A673 (cell line): ENCODE measurements at regions not wholly inside any gene's neighbourhood (a gene's known extent, or its start where the extent isn't known, plus 50 kb on each side); places are given as distances from the start of the nearest gene placed in this dataset.

Source experiments
- BruUV-seq: library from RNA; stranded (reverse); fragments of 400-500 nt; replicated peaks from 2 replicates; lab custom pipeline; 2021; lab: Mats Ljungman, UMichigan
- CTCF ChIA-PET: fragments of 300-600 bp; sonication (Branson Sonifier 250); formaldehyde crosslinking; loops from one replicate; lab custom pipeline; 2022; ENCODE audit warnings: antibody characterized with exemption; lab: Charles Lee
- POLR2A ChIA-PET: fragments of 300-600 bp; sonication (Branson Sonifier 250); formaldehyde crosslinking; loops from one replicate; lab custom pipeline; 2022; ENCODE audit warnings: antibody characterized with exemption; ENCODE audit not compliant: low non-redundant PET; lab: Charles Lee
- DNase-seq: peaks from one replicate; pipeline ENCODE4 v3.0.0-alpha.2; 2015; ENCODE audit warnings: low spot score
- H3K27ac ChIP-seq: fragments of 200-600 bp; sonication (generic); 2 replicates; pipeline ENCODE4 v1.5.1; 2016; ENCODE audit warnings: mixed run types, low read depth, mild to moderate bottlenecking, mixed read lengths, antibody characterized with exemption, low read length; ENCODE audit not compliant: poor library complexity, severe bottlenecking
- H3K27me3 ChIP-seq: fragments of 200-600 bp; sonication (generic); replicated peaks from 2 replicates; pipeline ENCODE4 v1.6.1; 2017; ENCODE audit warnings: mixed run types, low read depth, mild to moderate bottlenecking, mixed read lengths, antibody characterized with exemption, low read length; ENCODE audit not compliant: insufficient read depth, poor library complexity
- H3K36me3 ChIP-seq: fragments of 200-600 bp; sonication (generic); 2 replicates; pipeline ENCODE4 v1.6.1; 2016; ENCODE audit warnings: mixed run types, mild to moderate bottlenecking, mixed read lengths, antibody characterized with exemption, low read length; ENCODE audit not compliant: insufficient read depth, poor library complexity, severe bottlenecking
- H3K4me1 ChIP-seq: fragments of 200-600 bp; sonication (generic); 2 replicates; pipeline ENCODE4 v1.6.1; 2017; ENCODE audit warnings: mixed run types, mild to moderate bottlenecking, mixed read lengths, antibody characterized with exemption, low read length; ENCODE audit not compliant: insufficient read depth, poor library complexity, severe bottlenecking
- H3K4me3 ChIP-seq: fragments of 200-600 bp; sonication (generic); 2 replicates; pipeline ENCODE4 v1.5.1; 2016; ENCODE audit warnings: low read depth, mixed run types, mild to moderate bottlenecking, mixed read lengths, low read length; ENCODE audit not compliant: poor library complexity, severe bottlenecking
- H3K9me3 ChIP-seq: fragments of 200-600 bp; sonication (generic); 2 replicates; pipeline ENCODE4 v1.6.1; 2016; ENCODE audit warnings: mixed run types, low read depth, mild to moderate bottlenecking, mixed read lengths, antibody characterized with exemption, low read length; ENCODE audit not compliant: poor library complexity, severe bottlenecking
- EZH2 ChIP-seq: fragments of 200-600 bp; sonication (generic); IDR thresholded peaks from 2 replicates; pipeline ENCODE4 v1.6.1; 2017; ENCODE audit warnings: borderline replicate concordance, low read depth, mild to moderate bottlenecking, mixed read lengths, antibody characterized with exemption, low read length; ENCODE audit not compliant: poor library complexity, severe bottlenecking
- intact Hi-C: fragments of 100-400 bp; cut with micrococcal nuclease; formaldehyde crosslinking; loops from one replicate; pipeline ENCODE4 v1.10.0; 2022; ENCODE audit not compliant: unreplicated experiment
- TF ChIP-seq, protein P1 (sequence below): fragments of 300-800, 200-600 bp; sonication (generic); conservative IDR thresholded peaks from 2 replicates; pipeline ENCODE4 v1.5.1; 2017; ENCODE audit warnings: low read depth, mild to moderate bottlenecking, antibody characterized with exemption, low read length, moderate library complexity, mixed read lengths

DNA sequence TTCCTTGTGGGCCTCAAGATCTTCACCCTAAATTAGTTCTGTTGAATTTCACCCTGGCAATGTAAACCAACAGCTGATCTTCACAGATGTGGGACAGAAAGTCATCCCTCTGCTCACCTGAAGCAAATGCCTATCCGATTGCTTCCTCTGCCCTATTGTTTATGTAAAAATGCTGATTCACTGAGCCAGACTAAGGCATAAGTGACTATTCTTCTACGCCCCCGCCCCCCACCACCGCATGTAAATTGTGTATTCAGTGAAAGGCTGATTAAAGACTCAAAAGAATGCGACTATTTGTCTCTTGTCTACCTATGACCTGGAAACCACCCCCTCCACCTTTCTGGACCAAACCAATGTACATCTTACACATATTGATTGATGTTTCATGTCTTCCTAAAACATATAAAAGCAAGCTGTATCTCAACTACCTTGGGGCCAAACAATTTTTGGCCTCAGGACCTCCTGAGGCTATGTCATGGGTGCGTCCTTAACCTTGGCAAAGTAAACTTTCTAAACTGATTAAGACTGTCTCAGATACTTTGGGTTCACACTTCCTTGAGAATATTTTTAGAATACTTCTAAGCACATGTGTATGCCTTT lies 129.7 kb upstream of the BOD1 start:
- no peaks in the 10 kb centered on the region for H3K9me3 ChIP-seq
- CTCF ChIA-PET, result no interaction called here
- H3K27ac ChIP-seq, result no peak overlapping the region
- POLR2A ChIA-PET, result no interaction called here
- no peaks in the 10 kb centered on the region for H3K36me3 ChIP-seq
- TF ChIP-seq, protein P1, sequence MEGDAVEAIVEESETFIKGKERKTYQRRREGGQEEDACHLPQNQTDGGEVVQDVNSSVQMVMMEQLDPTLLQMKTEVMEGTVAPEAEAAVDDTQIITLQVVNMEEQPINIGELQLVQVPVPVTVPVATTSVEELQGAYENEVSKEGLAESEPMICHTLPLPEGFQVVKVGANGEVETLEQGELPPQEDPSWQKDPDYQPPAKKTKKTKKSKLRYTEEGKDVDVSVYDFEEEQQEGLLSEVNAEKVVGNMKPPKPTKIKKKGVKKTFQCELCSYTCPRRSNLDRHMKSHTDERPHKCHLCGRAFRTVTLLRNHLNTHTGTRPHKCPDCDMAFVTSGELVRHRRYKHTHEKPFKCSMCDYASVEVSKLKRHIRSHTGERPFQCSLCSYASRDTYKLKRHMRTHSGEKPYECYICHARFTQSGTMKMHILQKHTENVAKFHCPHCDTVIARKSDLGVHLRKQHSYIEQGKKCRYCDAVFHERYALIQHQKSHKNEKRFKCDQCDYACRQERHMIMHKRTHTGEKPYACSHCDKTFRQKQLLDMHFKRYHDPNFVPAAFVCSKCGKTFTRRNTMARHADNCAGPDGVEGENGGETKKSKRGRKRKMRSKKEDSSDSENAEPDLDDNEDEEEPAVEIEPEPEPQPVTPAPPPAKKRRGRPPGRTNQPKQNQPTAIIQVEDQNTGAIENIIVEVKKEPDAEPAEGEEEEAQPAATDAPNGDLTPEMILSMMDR, result no peak
- TF ChIP-seq EZH2, result no peak
- no peaks in the 10 kb centered on the region for H3K27me3 ChIP-seq
- no peak overlapping the region for H3K4me3 ChIP-seq
- no peaks in the 10 kb centered on the region for H3K4me1 ChIP-seq
- DNase-seq, result no peak
- no TSS peak for BruUV-seq
- intact Hi-C loops, result no loop called here

DNA sequence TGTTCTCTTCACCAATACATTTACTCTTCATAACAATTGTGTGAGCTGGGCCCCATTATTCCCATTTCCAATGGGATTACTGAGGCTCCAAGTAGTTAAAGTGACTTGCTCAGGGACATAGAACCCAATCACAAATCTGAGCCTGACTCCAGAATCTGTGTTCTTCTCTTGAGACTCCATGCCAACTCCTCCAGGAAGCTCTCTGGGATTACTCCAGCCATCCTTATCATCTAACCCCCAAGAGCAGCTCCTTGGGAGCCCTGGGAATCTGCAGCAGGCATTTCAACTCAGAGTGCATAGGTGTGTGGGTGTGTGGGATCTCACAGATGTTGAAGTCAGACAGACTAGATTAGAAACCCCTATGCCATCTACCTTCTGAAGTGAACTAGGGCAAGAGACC lies 131.4 kb upstream of the BOD1 start:
- Histone ChIP-seq H3K27ac (no peak overlapping the region), H3K9me3 (no peaks in the 10 kb centered on the region), H3K4me1 (no peaks in the 10 kb centered on the region), H3K27me3 (no peaks in the 10 kb centered on the region), H3K4me3 (no peak overlapping the region), H3K36me3 (no peaks in the 10 kb centered on the region)
- no TSS peak for BruUV-seq
- TF ChIP-seq, protein P1, result no peak
- no peak for TF ChIP-seq EZH2
- intact Hi-C loops, result no loop called here
- ChIA-PET POLR2A (no interaction called here), CTCF (no interaction called here)
- no peak for DNase-seq

DNA sequence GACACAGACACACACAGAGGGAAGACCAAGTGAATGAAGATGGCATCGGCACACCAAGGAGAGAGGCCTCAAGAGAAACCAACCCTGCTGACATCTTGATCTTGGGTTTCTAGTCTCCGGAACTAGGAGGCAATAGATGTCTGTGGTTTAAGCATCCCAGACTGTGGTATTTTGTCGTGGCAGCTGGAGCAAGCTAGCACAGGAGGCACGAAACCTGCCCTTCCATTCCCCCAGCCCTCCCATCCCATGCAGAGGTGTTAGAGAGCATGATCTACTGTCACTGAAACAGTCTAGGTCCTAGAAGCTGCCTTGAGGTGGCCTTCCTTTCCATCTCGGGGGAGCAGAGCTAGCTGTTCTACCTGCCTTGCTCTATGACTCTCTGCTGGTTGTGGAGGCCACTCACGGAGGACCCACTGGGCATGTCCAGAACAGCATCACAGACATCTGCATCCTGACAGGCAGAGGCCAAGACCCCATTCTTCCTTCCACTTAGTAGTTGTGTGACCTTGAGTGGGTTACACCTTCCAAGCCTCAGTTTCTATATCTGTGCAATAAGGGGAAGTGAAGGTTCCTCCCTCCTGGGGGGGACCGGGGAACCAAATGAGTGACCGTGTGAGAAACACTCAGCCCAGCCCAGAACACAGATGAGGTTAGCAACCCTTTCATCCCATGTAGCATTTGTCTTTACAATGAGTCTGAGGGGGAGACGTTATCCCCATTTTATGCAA lies 134.3 kb upstream of the BOD1 start:
- intact Hi-C loops, result no loop called here
- ChIA-PET CTCF (no interaction called here), POLR2A (no interaction called here)
- no peak overlapping the region for H3K4me3 ChIP-seq
- no peak for TF ChIP-seq EZH2
- TF ChIP-seq, protein P1, result no peak
- no peaks in the 10 kb centered on the region for H3K9me3 ChIP-seq
- no peak for DNase-seq
- H3K4me1 ChIP-seq, result no peaks in the 10 kb centered on the region
- H3K27ac ChIP-seq, result no peak overlapping the region
- BruUV-seq, result no TSS peak
- no peaks in the 10 kb centered on the region for H3K36me3 ChIP-seq
- H3K27me3 ChIP-seq, result no peaks in the 10 kb centered on the region
